Tibial artery (tissue), 4 donors: ENCODE measurements at regions not wholly inside any gene's neighbourhood (a gene's known extent, or its start where the extent isn't known, plus 50 kb on each side); places are given as distances from the start of the nearest gene placed in this dataset.

Source experiments
- DNase-seq, 2 donors: peaks; one replicate each; pipeline ENCODE4 v3.0.0-alpha.2; 2019
- H3K27ac ChIP-seq, 2 donors: fragments of 200-600 bp; sonication (generic) in 1 of 2; 1 replicate in 1 of 2; 2 replicates in 1 of 2; pipeline ENCODE4 v1.5.1; 2018 to 2019; ENCODE audit warnings: mild to moderate bottlenecking in 1 of 2
- H3K27me3 ChIP-seq, 2 donors: fragments of 200-600 bp; sonication (generic) in 1 of 2; one replicate each; pipeline versions ENCODE4 v1.5.1 to v1.6.0; 2016 to 2019
- H3K36me3 ChIP-seq, 3 donors: fragments of 200-600 bp; sonication (generic) in 2 of 3; one replicate each; pipeline ENCODE4 v1.5.1; 2016 to 2019; ENCODE audit warnings: mild to moderate bottlenecking in 2 of 3
- H3K4me1 ChIP-seq, 4 donors: fragments of 200-600 bp; sonication (generic) in 2 of 4; 1 replicate in 3 of 4; 2 replicates in 1 of 4; pipeline ENCODE4 v1.5.1; 2016 to 2019
- H3K4me3 ChIP-seq, 2 donors: fragments of 200-600 bp; sonication (generic) in 1 of 2; 1 replicate in 1 of 2; 2 replicates in 1 of 2; pipeline ENCODE4 v1.5.1; 2018 to 2019; ENCODE audit warnings: mild to moderate bottlenecking in 2 of 2
- H3K9me3 ChIP-seq, 3 donors: fragments of 200-600 bp; sonication (generic) in 1 of 3; one replicate each; pipeline ENCODE4 v1.5.1; 2016 to 2019
- CTCF ChIP-seq, 2 experiments: fragments of 200-600 bp in 1 of 2; fragments of 450-650 bp in 1 of 2; IDR thresholded peaks; one replicate each; pipeline ENCODE4 v1.5.1; 2017 to 2019; ENCODE audit warnings: antibody characterized with exemption in 2 of 2, mild to moderate bottlenecking in 1 of 2, moderate library complexity in 1 of 2
- intact Hi-C: fragments of 100-400 bp; cut with DNase I; formaldehyde crosslinking; loops from one replicate; pipeline ENCODE4 v1.15.0; 2023; ENCODE audit warnings: low total_unique reads

DNA sequence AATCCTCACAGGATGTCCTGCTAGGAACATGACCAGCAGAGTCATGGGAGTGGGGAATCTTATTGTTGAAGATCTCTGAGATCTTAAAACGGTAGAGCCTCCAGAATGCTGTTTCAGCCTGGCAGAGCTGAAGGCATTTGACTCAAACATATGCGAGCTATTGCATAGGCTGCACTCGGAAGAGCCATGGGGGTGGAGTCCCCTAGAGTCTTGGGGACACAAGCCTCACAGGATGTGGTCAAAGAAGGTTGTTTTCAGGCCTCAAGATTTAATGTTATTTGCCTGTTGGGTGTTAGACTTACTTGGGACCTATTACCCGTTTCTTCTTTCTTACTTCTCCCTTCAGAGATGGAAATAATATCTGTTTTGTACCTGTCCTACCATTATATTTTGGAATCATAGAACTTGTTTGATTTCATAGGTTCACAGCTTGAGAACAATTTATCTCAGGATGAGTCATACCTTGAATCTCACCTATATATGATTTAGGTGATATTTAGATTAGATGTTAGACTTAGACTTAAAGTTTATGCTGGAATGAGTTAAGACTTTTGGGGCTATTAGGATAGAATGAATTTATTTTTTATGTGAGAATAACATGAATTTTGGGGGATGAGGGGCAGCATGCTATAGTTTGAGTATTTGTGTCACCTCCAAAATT lies 172.2 kb upstream of the ATP2B1 start:
- Histone ChIP-seq H3K36me3 (no peaks in the 10 kb centered on the region), H3K27ac (no peak overlapping the region), H3K4me1 (no peaks in the 10 kb centered on the region), H3K27me3 (no peaks in the 10 kb centered on the region), H3K4me3 (no peak overlapping the region), H3K9me3 (no peaks in the 10 kb centered on the region)
- intact Hi-C loops, result no loop called here
- no peak for DNase-seq
- TF ChIP-seq CTCF (IDR thresholded peaks at IDR 0.05), result no peak

DNA sequence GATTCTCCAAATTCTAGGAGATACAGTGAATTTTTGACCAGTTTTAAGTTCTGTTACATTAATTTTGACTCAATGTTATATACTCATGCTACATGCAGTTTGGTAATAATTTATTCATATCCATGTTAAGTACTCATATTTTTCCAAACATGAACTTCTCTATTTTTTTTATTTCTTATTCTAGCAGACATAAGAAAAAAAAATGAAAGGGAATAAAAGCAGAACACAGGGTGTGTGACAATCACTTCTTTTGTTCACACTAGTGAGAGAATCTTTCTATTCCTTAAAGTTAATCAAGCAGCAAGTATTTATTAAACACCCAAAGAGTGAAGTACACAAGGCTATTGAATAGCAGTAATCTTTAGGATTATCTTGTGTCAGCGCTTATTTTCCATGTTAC lies 171.1 kb upstream of the ATP2B1 start:
- intact Hi-C loops, result no loop called here
- Histone ChIP-seq H3K27me3 (no peaks in the 10 kb centered on the region), H3K4me3 (no peak overlapping the region), H3K9me3 (no peaks in the 10 kb centered on the region), H3K4me1 (no peaks in the 10 kb centered on the region), H3K27ac (no peak overlapping the region), H3K36me3 (no peaks in the 10 kb centered on the region)
- no peak for DNase-seq
- TF ChIP-seq CTCF (IDR thresholded peaks at IDR 0.05), result no peak

- no peak for TF ChIP-seq CTCF (IDR thresholded peaks at IDR 0.05)
- Histone ChIP-seq H3K9me3 (no peaks in the 10 kb centered on the region), H3K36me3 (no peaks in the 10 kb centered on the region), H3K4me1 (no peaks in the 10 kb centered on the region), H3K4me3 (no peak overlapping the region), H3K27ac (no peak overlapping the region), H3K27me3 (no peaks in the 10 kb centered on the region)
- no peak for DNase-seq
- intact Hi-C loops, result no loop called here
Measured at GRCh38 chr12:89878950-89879349, 170.3 kb upstream of the ATP2B1 start.

- no peak for DNase-seq
- H3K4me3 ChIP-seq, result no peak overlapping the region
- H3K27me3 ChIP-seq, result no peaks in the 10 kb centered on the region
- intact Hi-C loops, result no loop called here
- H3K9me3 ChIP-seq, result no peaks in the 10 kb centered on the region
- no peaks in the 10 kb centered on the region for H3K4me1 ChIP-seq
- no peak overlapping the region for H3K27ac ChIP-seq
- no peak for TF ChIP-seq CTCF (IDR thresholded peaks at IDR 0.05)
- H3K36me3 ChIP-seq, result no peaks in the 10 kb centered on the region
Measured at GRCh38 chr12:89878327-89878726, 169.7 kb upstream of the ATP2B1 start.

DNA sequence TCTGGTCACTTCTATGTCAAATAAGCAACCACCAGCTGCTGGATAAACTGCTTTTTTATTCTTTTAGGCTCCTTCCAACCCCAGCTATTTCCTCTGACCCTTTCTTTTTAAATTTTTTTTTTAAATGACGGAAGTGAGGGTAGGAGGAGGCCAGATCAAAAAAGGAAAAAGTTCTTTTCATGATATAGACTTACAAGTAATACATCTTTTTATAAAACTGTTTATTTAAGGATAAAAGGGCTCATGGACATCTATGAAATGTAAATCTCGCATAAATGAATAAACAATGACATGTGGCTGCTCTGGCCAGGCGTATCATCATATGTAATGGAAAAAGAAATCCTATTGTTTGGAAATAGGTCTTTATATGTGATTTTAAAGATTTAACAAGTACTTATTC lies 169.0 kb upstream of the ATP2B1 start:
- Histone ChIP-seq H3K27me3 (no peaks in the 10 kb centered on the region), H3K4me3 (no peak overlapping the region), H3K9me3 (no peaks in the 10 kb centered on the region), H3K4me1 (no peaks in the 10 kb centered on the region), H3K36me3 (no peaks in the 10 kb centered on the region), H3K27ac (no peak overlapping the region)
- TF ChIP-seq CTCF (IDR thresholded peaks at IDR 0.05), result no peak
- DNase-seq, result no peak
- intact Hi-C loops, result no loop called here

GRCh38 chr12:89877136-89877535 lies 168.5 kb upstream of the ATP2B1 start:
- DNase-seq, result no peak
- H3K4me1 ChIP-seq, result no peaks in the 10 kb centered on the region
- H3K9me3 ChIP-seq, result no peaks in the 10 kb centered on the region
- H3K4me3 ChIP-seq, result no peak overlapping the region
- H3K27me3 ChIP-seq, result no peaks in the 10 kb centered on the region
- intact Hi-C loops, result no loop called here
- no peaks in the 10 kb centered on the region for H3K36me3 ChIP-seq
- TF ChIP-seq CTCF (IDR thresholded peaks at IDR 0.05), result no peak
- H3K27ac ChIP-seq, result no peak overlapping the region
